Kidney (tissue), 13 donors: ENCODE measurements at regions not wholly inside any gene's neighbourhood (a gene's known extent, or its start where the extent isn't known, plus 50 kb on each side); places are given as distances from the start of the nearest gene placed in this dataset.

Source experiments
- DNase-seq, 5 donors: peaks; one replicate each; pipeline ENCODE4 v3.0.0-alpha.2; 2013 to 2020
- FAIRE-seq: peaks from 2 replicates; lab custom pipeline; 2012; peaks lifted over from hg19 to GRCh38; lab: Jason Lieb, UNC
- H3K27ac ChIP-seq, 2 donors: one replicate each; pipeline ENCODE4 v1.7.0; 2013; ENCODE audit warnings: low read depth in 2 of 2, low read length in 2 of 2, inconsistent platforms in 1 of 2
- H3K27me3 ChIP-seq: one replicate; pipeline ENCODE4 v1.7.1; 2013; ENCODE audit warnings: low read length, inconsistent platforms; ENCODE audit not compliant: control insufficient read depth, insufficient read depth
- H3K36me3 ChIP-seq, 3 donors: one replicate each; pipeline versions ENCODE4 v1.7.0 to v1.7.1; 2013; ENCODE audit warnings: low read length in 3 of 3, control low read depth in 1 of 3, inconsistent platforms in 1 of 3; ENCODE audit not compliant: insufficient read depth in 3 of 3, control insufficient read depth in 2 of 3
- H3K4me1 ChIP-seq, 3 donors: one replicate each; pipeline versions ENCODE4 v1.7.0 to v1.7.1; 2013; ENCODE audit warnings: low read length in 3 of 3, inconsistent platforms in 1 of 3, low read depth in 1 of 3; ENCODE audit not compliant: control insufficient read depth in 2 of 3, insufficient read depth in 2 of 3
- H3K4me3 ChIP-seq, 3 donors: one replicate each; pipeline versions ENCODE4 v1.7.0 to v1.8.1; 2013; ENCODE audit warnings: low read length in 3 of 3, control low read depth in 1 of 3, inconsistent platforms in 1 of 3
- H3K9ac ChIP-seq, 3 donors: one replicate each; pipeline versions ENCODE4 v1.7.0 to v1.7.1; 2013; ENCODE audit warnings: low read length in 3 of 3, control low read depth in 1 of 3, inconsistent platforms in 1 of 3
- H3K9me3 ChIP-seq, 3 donors: one replicate each; pipeline versions ENCODE4 v1.7.0 to v1.7.1; 2013; ENCODE audit warnings: low read length in 3 of 3, control low read depth in 1 of 3, inconsistent platforms in 1 of 3; ENCODE audit not compliant: control insufficient read depth in 2 of 3, insufficient read depth in 1 of 3
- intact Hi-C: fragments of 100-400 bp; cut with DNase I; formaldehyde crosslinking; loops from one replicate; pipeline ENCODE4 v1.11.1; 2022
- TF ChIP-seq, protein P1 (sequence below): IDR thresholded peaks from 3 replicates; pipeline ENCODE4 v1.5.1; 2012; ENCODE audit warnings: mild to moderate bottlenecking, moderate library complexity, borderline replicate concordance; ENCODE audit not compliant: insufficient read depth; ENCODE audit errors: extremely low read depth
- donor health status: control.
- donor health status: control.
- donor health status: control.
- donor health status: control.
- donor health status: control.
- donor health status: DM: yes; HTN: yes; CAD: no.
- donor health status: Normal renal cell carcinoma (clear cell type).

DNA sequence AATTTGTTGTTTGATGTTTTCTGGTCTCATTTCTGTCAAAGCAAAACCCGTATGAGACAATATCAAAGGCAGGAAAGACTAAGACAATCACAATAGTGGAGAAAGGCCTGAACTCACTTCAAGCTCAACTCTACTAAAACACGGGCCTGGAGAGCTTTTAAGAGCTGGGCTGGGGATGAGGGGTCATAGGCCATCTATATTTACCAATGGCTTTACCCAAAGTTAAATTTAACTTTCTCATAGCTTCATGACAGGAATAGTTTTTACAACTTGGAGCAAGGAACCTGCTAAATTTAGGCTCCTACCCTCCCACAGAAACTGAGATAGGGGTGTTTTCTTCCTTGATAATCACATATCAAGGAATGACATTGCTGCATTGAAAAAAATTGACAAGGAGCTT, 223.4 kb upstream of the CHORDC1 start:
- DNase-seq (no peak), FAIRE-seq (no peak)
- TF ChIP-seq, protein P1, sequence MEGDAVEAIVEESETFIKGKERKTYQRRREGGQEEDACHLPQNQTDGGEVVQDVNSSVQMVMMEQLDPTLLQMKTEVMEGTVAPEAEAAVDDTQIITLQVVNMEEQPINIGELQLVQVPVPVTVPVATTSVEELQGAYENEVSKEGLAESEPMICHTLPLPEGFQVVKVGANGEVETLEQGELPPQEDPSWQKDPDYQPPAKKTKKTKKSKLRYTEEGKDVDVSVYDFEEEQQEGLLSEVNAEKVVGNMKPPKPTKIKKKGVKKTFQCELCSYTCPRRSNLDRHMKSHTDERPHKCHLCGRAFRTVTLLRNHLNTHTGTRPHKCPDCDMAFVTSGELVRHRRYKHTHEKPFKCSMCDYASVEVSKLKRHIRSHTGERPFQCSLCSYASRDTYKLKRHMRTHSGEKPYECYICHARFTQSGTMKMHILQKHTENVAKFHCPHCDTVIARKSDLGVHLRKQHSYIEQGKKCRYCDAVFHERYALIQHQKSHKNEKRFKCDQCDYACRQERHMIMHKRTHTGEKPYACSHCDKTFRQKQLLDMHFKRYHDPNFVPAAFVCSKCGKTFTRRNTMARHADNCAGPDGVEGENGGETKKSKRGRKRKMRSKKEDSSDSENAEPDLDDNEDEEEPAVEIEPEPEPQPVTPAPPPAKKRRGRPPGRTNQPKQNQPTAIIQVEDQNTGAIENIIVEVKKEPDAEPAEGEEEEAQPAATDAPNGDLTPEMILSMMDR, result no peak
- Histone ChIP-seq H3K27ac (no peak overlapping the region), H3K27me3 (no peaks in the 10 kb centered on the region), H3K36me3 (no peaks in the 10 kb centered on the region), H3K9me3 (no peaks in the 10 kb centered on the region), H3K4me1 (no peaks in the 10 kb centered on the region), H3K4me3 (no peak overlapping the region), H3K9ac (no peak overlapping the region)
- intact Hi-C loops, result no loop called here

DNA sequence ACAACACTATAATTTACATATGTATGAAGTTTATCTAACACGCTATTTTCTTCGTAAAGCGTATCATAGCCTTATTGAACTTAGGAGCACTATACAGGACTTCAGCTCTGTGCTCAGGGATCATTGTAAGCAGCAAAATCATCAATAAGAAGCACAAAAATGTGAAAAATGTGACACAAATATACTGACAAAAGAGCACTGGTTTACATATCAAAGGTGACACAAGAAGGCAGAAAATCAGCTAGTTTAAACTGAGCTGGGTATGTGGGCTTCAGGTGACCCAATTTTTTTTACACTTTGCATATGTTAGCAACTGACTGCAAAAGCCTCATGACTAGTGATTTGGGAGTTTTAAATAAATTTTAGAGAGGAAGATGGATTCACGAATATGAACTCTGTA, 215.2 kb upstream of the CHORDC1 start:
- no peaks in the 10 kb centered on the region for H3K9me3 ChIP-seq
- H3K36me3 ChIP-seq, result no peaks in the 10 kb centered on the region
- FAIRE-seq (no peak), DNase-seq (no peak)
- no peak overlapping the region for H3K4me3 ChIP-seq
- intact Hi-C loops, result no loop called here
- no peak overlapping the region for H3K27ac ChIP-seq
- no peaks in the 10 kb centered on the region for H3K27me3 ChIP-seq
- TF ChIP-seq, protein P1, result no peak
- H3K9ac ChIP-seq, result no peak overlapping the region
- no peaks in the 10 kb centered on the region for H3K4me1 ChIP-seq

DNA sequence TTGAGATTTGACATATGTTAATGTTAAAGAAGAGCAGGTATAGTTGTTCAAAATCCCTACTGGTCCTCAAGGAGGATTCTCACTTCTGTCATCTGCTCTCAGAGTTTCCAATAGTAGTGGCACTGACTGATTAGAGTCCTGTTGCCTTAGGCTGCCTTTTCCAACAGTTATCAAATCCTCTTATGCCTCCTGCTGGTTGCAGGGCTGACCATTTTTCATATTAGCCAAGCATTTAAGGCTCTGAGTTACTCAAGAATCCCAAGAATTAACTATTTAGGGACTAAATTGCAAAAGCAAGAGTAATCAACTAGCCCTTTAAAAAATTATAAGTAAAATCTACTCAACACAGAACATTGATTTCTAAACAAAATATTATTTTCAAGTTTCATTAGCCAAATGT, 212.0 kb upstream of the CHORDC1 start:
- intact Hi-C loops, result no loop called here
- Histone ChIP-seq H3K27ac (no peak overlapping the region), H3K9ac (no peak overlapping the region), H3K36me3 (no peaks in the 10 kb centered on the region), H3K27me3 (no peaks in the 10 kb centered on the region), H3K4me3 (no peak overlapping the region), H3K4me1 (no peaks in the 10 kb centered on the region), H3K9me3 (no peaks in the 10 kb centered on the region)
- no peak for FAIRE-seq
- DNase-seq, result peak in 1 of 5 donors; percentile 13
- TF ChIP-seq, protein P1, result peak; percentile 54

DNA sequence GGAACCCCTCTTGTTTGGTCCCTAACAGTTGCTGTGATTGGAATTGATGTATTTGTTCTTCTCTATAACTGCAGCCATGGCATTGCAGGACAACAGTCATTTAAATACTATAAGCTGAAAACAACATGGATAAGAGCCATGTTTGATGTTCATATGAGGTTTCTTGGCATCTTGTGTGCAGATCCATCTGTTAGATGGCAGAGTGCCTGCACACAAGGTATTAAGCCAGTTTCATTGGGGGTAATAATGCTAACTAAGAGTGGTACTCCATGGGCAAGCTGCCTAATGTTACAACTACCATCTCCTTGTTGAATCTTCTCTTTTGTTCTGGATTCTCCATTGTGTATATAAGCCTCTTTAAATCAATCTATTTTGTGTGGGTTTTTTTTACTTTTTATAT, 206.0 kb upstream of the CHORDC1 start:
- intact Hi-C loops, result no loop called here
- Histone ChIP-seq H3K4me1 (no peaks in the 10 kb centered on the region), H3K36me3 (no peaks in the 10 kb centered on the region), H3K4me3 (no peak overlapping the region), H3K9ac (no peak overlapping the region), H3K27ac (no peak overlapping the region), H3K27me3 (no peaks in the 10 kb centered on the region), H3K9me3 (no peaks in the 10 kb centered on the region)
- FAIRE-seq (no peak), DNase-seq (no peak)
- TF ChIP-seq, protein P1, result no peak
